A549 (cell line): ENCODE measurements at regions not wholly inside any gene's neighbourhood (a gene's known extent, or its start where the extent isn't known, plus 50 kb on each side); places are given as distances from the start of the nearest gene placed in this dataset.

ENCODE experiments used
- ATAC-seq, 2 experiments: fragments of 200-7000 bp in 1 of 2; fragments of >200 bp in 1 of 2; cut with Nextera tagmentation in 1 of 2; cut with Tn5 transposase in 1 of 2; 3 replicates each; pipeline versions ENCODE4 v1.8.0 to v1.9.1; 2018 to 2020; ENCODE audit warnings: mild to moderate bottlenecking in 1 of 2, moderate library complexity in 1 of 2
- CTCF ChIA-PET: fragments of 300-600 bp; sonication (Branson Sonifier 250); formaldehyde crosslinking; extraction: SDS; loops from one replicate; lab custom pipeline; 2021; ENCODE audit warnings: antibody characterized with exemption, inconsistent platforms; lab: Yijun Ruan, JAX
- POLR2A ChIA-PET: fragments of 350-600 bp; formaldehyde crosslinking; extraction: SDS; loops from one replicate; lab custom pipeline; 2021; ENCODE audit warnings: antibody characterized with exemption, inconsistent platforms; lab: Yijun Ruan, JAX
- DNase-seq, 2 experiments: peaks; one replicate each; pipeline versions ENCODE4 v3.0.0 to v3.0.0-alpha.2; 2011 to 2016; ENCODE audit warnings: low read depth in 1 of 2, low spot score in 1 of 2
- FAIRE-seq: peaks from 2 replicates; lab custom pipeline; 2011; peaks lifted over from hg19 to GRCh38; lab: Jason Lieb, UNC
- H3K27ac ChIP-seq, 2 experiments: fragments of >200 bp; sonication (Bioruptor Twin); formaldehyde crosslinking; 3 replicates each; pipeline ENCODE4 v1.5.1; 2016 to 2017
- H3K4me1 ChIP-seq: fragments of >200 bp; sonication (Bioruptor Twin); formaldehyde crosslinking; 3 replicates; pipeline ENCODE4 v1.6.1; 2016
- H3K4me2 ChIP-seq: fragments of >200 bp; sonication (Bioruptor Twin); formaldehyde crosslinking; 3 replicates; pipeline ENCODE4 v1.6.1; 2016
- H3K4me3 ChIP-seq: fragments of >200 bp; sonication (Bioruptor Twin); formaldehyde crosslinking; 3 replicates; pipeline ENCODE4 v1.5.1; 2016
- H3K9me3 ChIP-seq: fragments of >200 bp; sonication (Bioruptor Twin); formaldehyde crosslinking; 3 replicates; pipeline ENCODE4 v1.6.1; 2016
- ATOH8 ChIP-seq: fragments of 250-450 bp; sonication (Bioruptor Pico); IDR thresholded peaks from 2 replicates; pipeline ENCODE4 v1.5.0; 2020; ENCODE audit warnings: low read depth, mild to moderate bottlenecking, moderate library complexity
- CBX2 ChIP-seq: fragments of 200-600 bp; sonication (generic); IDR thresholded peaks from 2 replicates; pipeline ENCODE4 v1.6.1; 2016; ENCODE audit warnings: low read depth, mild to moderate bottlenecking, borderline replicate concordance
- CBX8 ChIP-seq: fragments of 200-600 bp; sonication (generic); IDR thresholded peaks from 2 replicates; pipeline ENCODE4 v1.6.1; 2016
- E2F6 ChIP-seq: IDR thresholded peaks from 2 replicates; pipeline ENCODE4 v1.6.1; 2012; ENCODE audit warnings: low read depth, borderline replicate concordance
- EP300 ChIP-seq, 2 experiments: fragments of >200 bp; sonication (Bioruptor Twin); formaldehyde crosslinking; IDR thresholded peaks; 2 replicates in 1 of 2; 3 replicates in 1 of 2; pipeline ENCODE4 v1.6.1; 2016 to 2017
- ESRRA ChIP-seq: fragments of 150-350 bp; IDR thresholded peaks from 2 replicates; pipeline ENCODE4 v1.6.1; 2014; ENCODE audit warnings: mild to moderate bottlenecking, low read length, borderline replicate concordance
- GATA3 ChIP-seq: IDR thresholded peaks from 2 replicates; pipeline ENCODE4 v1.6.1; 2012; ENCODE audit warnings: borderline replicate concordance
- JUN ChIP-seq, 2 experiments: fragments of >200 bp; sonication (Bioruptor Twin); formaldehyde crosslinking; IDR thresholded peaks; 2 replicates in 1 of 2; 3 replicates in 1 of 2; pipeline ENCODE4 v1.6.1; 2016 to 2017
- JUNB ChIP-seq: fragments of >200 bp; sonication (Bioruptor Twin); formaldehyde crosslinking; IDR thresholded peaks from 2 replicates; pipeline ENCODE4 v1.6.1; 2016
- MYC ChIP-seq: IDR thresholded peaks from 2 replicates; pipeline ENCODE4 v1.6.1; 2012; ENCODE audit warnings: mild to moderate bottlenecking, inconsistent platforms, low read length, improper control_type of control experiment, borderline replicate concordance
- NFE2L2 ChIP-seq: fragments of 150-350 bp; conservative IDR thresholded peaks from 2 replicates; pipeline ENCODE4 v1.6.1; 2014; ENCODE audit warnings: low read length
- NR3C1 ChIP-seq: fragments of >200 bp; sonication (Bioruptor Twin); formaldehyde crosslinking; IDR thresholded peaks from 3 replicates; pipeline ENCODE4 v1.6.1; 2017
- POLR2A ChIP-seq: IDR thresholded peaks from 2 replicates; pipeline ENCODE4 v1.6.1; 2012; ENCODE audit warnings: mild to moderate bottlenecking, low read length
- RARB ChIP-seq: fragments of 250-450 bp; sonication (Bioruptor Pico); IDR thresholded peaks from 2 replicates; pipeline ENCODE4 v1.8.0; 2021; ENCODE audit warnings: mild to moderate bottlenecking, moderate library complexity
- RCOR1 ChIP-seq: fragments of 150-350 bp; IDR thresholded peaks from 2 replicates; pipeline ENCODE4 v1.6.1; 2014; ENCODE audit warnings: antibody characterized with exemption, low read length, low read depth
- REST ChIP-seq: fragments of 200-600 bp; sonication (generic); IDR thresholded peaks from 2 replicates; pipeline ENCODE4 v1.6.1; 2016; ENCODE audit warnings: antibody characterized with exemption, mild to moderate bottlenecking, moderate library complexity
- RNF2 ChIP-seq: fragments of 200-600 bp; sonication (generic); IDR thresholded peaks from 2 replicates; pipeline ENCODE4 v1.6.1; 2016; ENCODE audit warnings: low read depth, mild to moderate bottlenecking, antibody characterized with exemption, moderate library complexity, borderline replicate concordance
- TFCP2L1 ChIP-seq: fragments of 250-450 bp; sonication (Bioruptor Pico); IDR thresholded peaks from 2 replicates; pipeline ENCODE4 v1.5.0; 2021; ENCODE audit warnings: mild to moderate bottlenecking
- USF2 ChIP-seq: fragments of 450-650 bp; IDR thresholded peaks from 2 replicates; pipeline ENCODE4 v1.6.1; 2014; ENCODE audit warnings: antibody characterized with exemption
- WGBS: methylation state at CpG from one replicate; pipeline ENCODE4 v1.1.6; 2017; ENCODE audit errors: missing lambda C conversion rate; 5-methylcytosine and 5-hydroxymethylcytosine counted together
- TF ChIP-seq, protein P1 (sequence below): fragments of >200 bp; sonication (Bioruptor Twin); formaldehyde crosslinking; IDR thresholded peaks from 2 replicates; pipeline ENCODE4 v1.6.1; 2016
- TF ChIP-seq, protein P2 (sequence below): fragments of 150-350 bp; IDR thresholded peaks from 2 replicates; pipeline ENCODE4 v1.6.1; 2014; ENCODE audit warnings: low read depth, mild to moderate bottlenecking, low read length
- TF ChIP-seq, protein P3 (sequence below): fragments of >200 bp; sonication (Bioruptor Twin); formaldehyde crosslinking; IDR thresholded peaks from 3 replicates; pipeline ENCODE4 v1.6.1; 2016

GRCh38 chr6:126738641-126739040 lies 379.8 kb upstream of the RSPO3 start:
- CTCF ChIA-PET: no interaction called here

GRCh38 chr6:126743076-126743475 lies 375.4 kb upstream of the RSPO3 start:
- ATAC-seq (no peak), DNase-seq (no peak), FAIRE-seq (no peak)
- Histone ChIP-seq H3K4me1 (no peaks in the 10 kb centered on the region), H3K4me2 (no peak overlapping the region), H3K4me3 (no peak overlapping the region), H3K27ac (no peak overlapping the region), H3K9me3 (no peaks in the 10 kb centered on the region)
- TF ChIP-seq REST (no peak), RARB (CRISPR knock-in tag) (no peak), RCOR1 (no peak), MYC (no peak), E2F6 (no peak), ESRRA (no peak), ATOH8 (CRISPR knock-in tag) (no peak), CBX8 (no peak), EP300 (IDR thresholded peaks at IDR 0.05) (no peak), NR3C1 (no peak), RNF2 (no peak), TFCP2L1 (CRISPR knock-in tag) (no peak), POLR2A (no peak)
- TF ChIP-seq, protein P1, sequence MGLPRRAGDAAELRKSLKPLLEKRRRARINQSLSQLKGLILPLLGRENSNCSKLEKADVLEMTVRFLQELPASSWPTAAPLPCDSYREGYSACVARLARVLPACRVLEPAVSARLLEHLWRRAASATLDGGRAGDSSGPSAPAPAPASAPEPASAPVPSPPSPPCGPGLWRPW: no peak
- TF ChIP-seq, protein P2, sequence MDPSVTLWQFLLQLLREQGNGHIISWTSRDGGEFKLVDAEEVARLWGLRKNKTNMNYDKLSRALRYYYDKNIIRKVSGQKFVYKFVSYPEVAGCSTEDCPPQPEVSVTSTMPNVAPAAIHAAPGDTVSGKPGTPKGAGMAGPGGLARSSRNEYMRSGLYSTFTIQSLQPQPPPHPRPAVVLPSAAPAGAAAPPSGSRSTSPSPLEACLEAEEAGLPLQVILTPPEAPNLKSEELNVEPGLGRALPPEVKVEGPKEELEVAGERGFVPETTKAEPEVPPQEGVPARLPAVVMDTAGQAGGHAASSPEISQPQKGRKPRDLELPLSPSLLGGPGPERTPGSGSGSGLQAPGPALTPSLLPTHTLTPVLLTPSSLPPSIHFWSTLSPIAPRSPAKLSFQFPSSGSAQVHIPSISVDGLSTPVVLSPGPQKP: no peak
- ChIA-PET POLR2A (no interaction called here), CTCF (no interaction called here)
- 44% methylated on average over 3 of the region's 3 CpGs for WGBS

More at GRCh38 chr6:126738641-126739040, 379.8 kb upstream of the RSPO3 start:
- WGBS: 83% methylated on average over 1 of the region's 1 CpG
- Histone ChIP-seq H3K4me3 (no peak overlapping the region), H3K27ac (no peak overlapping the region), H3K4me2 (no peak overlapping the region), H3K9me3 (no peaks in the 10 kb centered on the region), H3K4me1 (no peaks in the 10 kb centered on the region)
- FAIRE-seq (no peak), DNase-seq (no peak), ATAC-seq (no peak)
- POLR2A ChIA-PET: no interaction called here
- TF ChIP-seq JUN (IDR thresholded peaks at IDR 0.05) (no peak), USF2 (no peak), CBX2 (no peak), NFE2L2 (no peak), POLR2A (no peak), GATA3 (no peak), JUNB (no peak)
- TF ChIP-seq, protein P3, sequence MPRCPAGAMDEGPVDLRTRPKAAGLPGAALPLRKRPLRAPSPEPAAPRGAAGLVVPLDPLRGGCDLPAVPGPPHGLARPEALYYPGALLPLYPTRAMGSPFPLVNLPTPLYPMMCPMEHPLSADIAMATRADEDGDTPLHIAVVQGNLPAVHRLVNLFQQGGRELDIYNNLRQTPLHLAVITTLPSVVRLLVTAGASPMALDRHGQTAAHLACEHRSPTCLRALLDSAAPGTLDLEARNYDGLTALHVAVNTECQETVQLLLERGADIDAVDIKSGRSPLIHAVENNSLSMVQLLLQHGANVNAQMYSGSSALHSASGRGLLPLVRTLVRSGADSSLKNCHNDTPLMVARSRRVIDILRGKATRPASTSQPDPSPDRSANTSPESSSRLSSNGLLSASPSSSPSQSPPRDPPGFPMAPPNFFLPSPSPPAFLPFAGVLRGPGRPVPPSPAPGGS: no peak
